Omental fat pad (tissue), 3 donors: ENCODE measurements at regions not wholly inside any gene's neighbourhood (a gene's known extent, or its start where the extent isn't known, plus 50 kb on each side); places are given as distances from the start of the nearest gene placed in this dataset.

ENCODE experiments used
- ATAC-seq: fragments of 150-250 bp; one replicate; pipeline ENCODE4 v1.9.1; 2016; ENCODE audit warnings: mild to moderate bottlenecking, moderate library complexity; ENCODE audit not compliant: low FRiP score
- DNase-seq: peaks from one replicate; pipeline ENCODE4 v3.0.0-alpha.2; 2019; ENCODE audit warnings: low spot score
- CTCF ChIP-seq, 3 donors: fragments of 450-650 bp; IDR thresholded peaks; one replicate each; pipeline ENCODE4 v1.5.1; 2016 to 2017; ENCODE audit warnings: antibody characterized with exemption in 3 of 3, mild to moderate bottlenecking in 3 of 3, moderate library complexity in 2 of 3

- no peak for DNase-seq
- ATAC-seq, result no peak
- no peak for TF ChIP-seq CTCF (IDR thresholded peaks at IDR 0.05)
Observed at GRCh38 chr3:153313302-153313965, 151.4 kb downstream of the RAP2B start.

GRCh38 chr3:153314038-153314437 lies 152.0 kb downstream of the RAP2B start:
- ATAC-seq, result no peak
- DNase-seq, result no peak
- TF ChIP-seq CTCF (IDR thresholded peaks at IDR 0.05), result no peak

- no peak for DNase-seq
- no peak for ATAC-seq
- no peak for TF ChIP-seq CTCF (IDR thresholded peaks at IDR 0.05)
Observed at GRCh38 chr3:153315781-153316180, 153.8 kb downstream of the RAP2B start.

GRCh38 chr3:153319705-153320554 lies 157.9 kb downstream of the RAP2B start:
- no peak for DNase-seq
- TF ChIP-seq CTCF (IDR thresholded peaks at IDR 0.05), result no peak
- ATAC-seq, result no peak

- no peak for TF ChIP-seq CTCF (IDR thresholded peaks at IDR 0.05)
- ATAC-seq, result peak; percentile 51
- DNase-seq, result no peak
Observed at GRCh38 chr3:153320585-153321128, 158.6 kb downstream of the RAP2B start.

- no peak for DNase-seq
- ATAC-seq, result no peak
- TF ChIP-seq CTCF (IDR thresholded peaks at IDR 0.05), result no peak
Observed at GRCh38 chr3:153328690-153329089, 166.7 kb downstream of the RAP2B start.
